GM23248 (cell line): ENCODE measurements at regions not wholly inside any gene's neighbourhood (a gene's known extent, or its start where the extent isn't known, plus 50 kb on each side); places are given as distances from the start of the nearest gene placed in this dataset.

Source experiments
- DNase-seq: peaks from one replicate; pipeline ENCODE4 v3.0.0-alpha.2; 2015
- H2AFZ ChIP-seq: fragments of 200-600 bp; sonication (generic); 2 replicates; pipeline ENCODE4 v1.6.1; 2016; ENCODE audit warnings: antibody characterized with exemption
- H3F3A ChIP-seq: fragments of 200-600 bp; sonication (generic); 2 replicates; pipeline ENCODE4 v1.6.1; 2016; ENCODE audit warnings: mild to moderate bottlenecking, antibody characterized with exemption, mixed run types; ENCODE audit not compliant: insufficient read depth
- H3K27ac ChIP-seq: fragments of 200-600 bp; sonication (generic); 2 replicates; pipeline ENCODE4 v1.5.1; 2016; ENCODE audit warnings: mild to moderate bottlenecking
- H3K27me3 ChIP-seq: fragments of 200-600 bp; sonication (generic); replicated peaks from 2 replicates; pipeline ENCODE4 v1.6.1; 2016; ENCODE audit warnings: mild to moderate bottlenecking; ENCODE audit not compliant: insufficient read depth
- H3K36me3 ChIP-seq: fragments of 200-600 bp; sonication (generic); 2 replicates; pipeline ENCODE4 v1.6.1; 2016; ENCODE audit warnings: low read depth, mild to moderate bottlenecking
- H3K4me1 ChIP-seq: fragments of 200-600 bp; sonication (generic); 2 replicates; pipeline ENCODE4 v1.6.1; 2016; ENCODE audit warnings: mild to moderate bottlenecking; ENCODE audit not compliant: insufficient read depth
- H3K4me2 ChIP-seq: fragments of 200-600 bp; sonication (generic); one replicate; pipeline ENCODE4 v1.6.1; 2016; ENCODE audit warnings: mild to moderate bottlenecking; ENCODE audit not compliant: unreplicated experiment
- H3K4me3 ChIP-seq: fragments of 200-600 bp; sonication (generic); 2 replicates; pipeline ENCODE4 v1.5.1; 2016; ENCODE audit warnings: mild to moderate bottlenecking
- H3K79me2 ChIP-seq: fragments of 200-600 bp; sonication (generic); 2 replicates; pipeline ENCODE4 v1.6.1; 2016; ENCODE audit warnings: mild to moderate bottlenecking; ENCODE audit not compliant: insufficient read depth
- H3K9ac ChIP-seq: fragments of 200-600 bp; sonication (generic); 2 replicates; pipeline ENCODE4 v1.6.1; 2016; ENCODE audit warnings: mild to moderate bottlenecking
- H3K9me2 ChIP-seq: fragments of 200-600 bp; sonication (generic); 2 replicates; pipeline ENCODE4 v1.6.1; 2016; ENCODE audit warnings: mixed run types, mild to moderate bottlenecking, moderate library complexity; ENCODE audit not compliant: insufficient read depth
- H3K9me3 ChIP-seq: fragments of 200-600 bp; sonication (generic); one replicate; pipeline ENCODE4 v1.6.1; 2017; ENCODE audit warnings: low read depth
- H4K20me1 ChIP-seq: fragments of 200-600 bp; sonication (generic); 2 replicates; pipeline ENCODE4 v1.6.0; 2016; ENCODE audit not compliant: insufficient read depth
- EZH2 ChIP-seq: fragments of 200-600 bp; sonication (generic); IDR thresholded peaks from 2 replicates; pipeline ENCODE4 v1.6.1; 2018; ENCODE audit warnings: antibody characterized with exemption, mild to moderate bottlenecking; ENCODE audit not compliant: insufficient read depth, poor library complexity, severe bottlenecking
- EZH2phosphoT487 ChIP-seq: fragments of 200-600 bp; sonication (generic); IDR thresholded peaks from 2 replicates; pipeline ENCODE4 v1.6.1; 2018; ENCODE audit warnings: antibody characterized with exemption, moderate library complexity, mild to moderate bottlenecking, low read depth; ENCODE audit not compliant: insufficient read depth
- WGBS, 2 experiments: methylation state at CpG; one replicate each; pipeline ENCODE4 v1.1.6; 2015 to 2017; ENCODE audit warnings: low lambda C conversion rate in 2 of 2, low coverage in 1 of 2; ENCODE audit errors: missing lambda C conversion rate in 2 of 2; 5-methylcytosine and 5-hydroxymethylcytosine counted together
- in situ Hi-C: fragments of 300-500 bp; cut with MboI; formaldehyde crosslinking; loops from 2 replicates; pipeline ENCODE4 v1.15.0; 2020

DNA sequence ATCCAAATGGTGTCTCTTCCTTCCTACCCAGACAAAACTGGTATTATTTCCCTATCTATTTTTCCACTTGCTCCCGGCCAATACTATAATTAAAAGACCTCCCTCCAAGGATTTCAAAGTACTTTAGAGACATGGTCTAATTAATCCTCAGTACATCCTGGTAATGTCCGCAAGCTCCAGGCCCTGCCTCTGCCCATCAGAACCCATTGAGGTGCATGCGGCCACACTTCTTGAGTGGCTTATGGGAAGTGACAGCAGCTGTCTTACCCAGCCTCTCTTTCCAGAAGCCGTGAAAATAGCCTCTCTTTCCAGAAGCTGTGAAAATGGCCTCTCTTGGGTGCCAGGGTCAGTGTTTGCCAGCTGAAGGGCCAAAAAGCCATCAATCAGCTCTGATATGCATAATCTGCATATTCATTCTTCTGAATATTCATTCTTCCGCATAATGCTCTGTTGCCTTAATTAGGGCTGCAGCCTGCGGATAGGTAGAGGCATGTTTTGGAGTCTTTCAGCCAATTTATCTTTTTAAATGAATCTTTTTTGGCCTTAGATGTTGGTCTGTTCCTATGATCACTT lies 148.4 kb upstream of the TMTC4 start:
- no peak overlapping the region for H3K9ac ChIP-seq
- H3K9me2 ChIP-seq: no peaks in the 10 kb centered on the region
- no peak overlapping the region for H3K4me3 ChIP-seq
- no peak for DNase-seq
- H3K27me3 ChIP-seq: no peaks in the 10 kb centered on the region
- H3K36me3 ChIP-seq: no peaks in the 10 kb centered on the region
- no peaks in the 10 kb centered on the region for H3K9me3 ChIP-seq
- in situ Hi-C loops: no loop called here
- no peak overlapping the region for H2AFZ ChIP-seq
- H3K4me2 ChIP-seq: no peak overlapping the region
- no peaks in the 10 kb centered on the region for H3F3A ChIP-seq
- no peak for TF ChIP-seq EZH2phosphoT487
- no peak for TF ChIP-seq EZH2
- no peak overlapping the region for H3K27ac ChIP-seq
- WGBS, 2 experiments: 80 to 82% methylated on average over 6 of the region's 6 CpGs
- no peaks in the 10 kb centered on the region for H3K4me1 ChIP-seq
- no peaks in the 10 kb centered on the region for H3K79me2 ChIP-seq
- no peaks in the 10 kb centered on the region for H4K20me1 ChIP-seq

DNA sequence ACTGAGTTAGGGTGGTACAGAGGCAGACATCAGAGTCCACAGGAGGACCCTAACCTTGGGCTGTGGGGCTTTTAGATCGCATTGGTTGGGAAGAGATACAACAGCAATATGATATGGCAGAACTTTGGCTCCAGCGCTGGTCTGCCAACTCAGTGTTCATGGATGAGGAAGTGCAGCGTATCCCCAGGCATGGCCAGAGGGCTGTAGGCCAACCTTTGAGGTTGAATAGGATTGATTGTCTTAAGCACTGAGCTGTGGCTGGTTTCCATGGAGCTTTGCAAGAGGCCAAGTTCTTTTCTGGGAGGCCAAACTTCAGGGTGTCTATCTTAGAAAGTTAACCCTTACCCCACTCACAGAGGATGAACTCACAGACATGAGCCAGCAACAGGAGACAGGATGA lies 144.1 kb upstream of the TMTC4 start:
- Histone ChIP-seq H3K4me1 (no peaks in the 10 kb centered on the region), H3K27ac (no peak overlapping the region), H3K27me3 (no peaks in the 10 kb centered on the region), H3F3A (no peaks in the 10 kb centered on the region), H3K36me3 (no peaks in the 10 kb centered on the region), H3K9me3 (no peaks in the 10 kb centered on the region), H3K79me2 (no peaks in the 10 kb centered on the region), H3K4me2 (no peak overlapping the region), H3K9ac (no peak overlapping the region), H4K20me1 (no peaks in the 10 kb centered on the region), H3K4me3 (no peak overlapping the region), H3K9me2 (no peaks in the 10 kb centered on the region), H2AFZ (no peak overlapping the region)
- no peak for DNase-seq
- TF ChIP-seq EZH2 (no peak), EZH2phosphoT487 (no peak)
- WGBS, 2 experiments: 63 to 68% methylated on average over 3 of the region's 3 CpGs
- in situ Hi-C loops: no loop called here

DNA sequence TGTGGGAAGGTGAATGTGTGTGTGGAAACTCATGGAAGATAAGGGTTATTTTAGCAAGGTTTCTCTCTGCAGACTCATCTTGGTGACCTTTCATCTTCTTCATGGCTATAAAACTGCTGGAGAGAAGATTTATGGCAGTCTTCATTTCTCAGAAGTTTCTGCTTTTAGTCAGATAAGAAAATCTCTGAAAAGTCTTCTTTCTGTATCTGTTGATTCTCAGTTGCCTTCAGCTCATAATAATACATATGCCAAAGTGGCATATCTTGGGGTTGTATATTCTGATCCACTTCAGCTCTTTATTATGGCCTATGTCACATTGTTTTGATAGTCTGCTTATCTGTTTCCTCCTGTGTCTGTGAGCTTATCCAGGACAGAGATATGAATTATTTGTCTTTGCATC lies 143.3 kb upstream of the TMTC4 start:
- Histone ChIP-seq H3K4me3 (no peak overlapping the region), H4K20me1 (no peaks in the 10 kb centered on the region), H3K79me2 (no peaks in the 10 kb centered on the region), H3K4me2 (no peak overlapping the region), H3K9ac (no peak overlapping the region), H3F3A (no peaks in the 10 kb centered on the region), H3K4me1 (no peaks in the 10 kb centered on the region), H3K27ac (no peak overlapping the region), H3K36me3 (no peaks in the 10 kb centered on the region), H3K9me3 (no peaks in the 10 kb centered on the region), H3K9me2 (no peaks in the 10 kb centered on the region), H2AFZ (no peak overlapping the region), H3K27me3 (no peaks in the 10 kb centered on the region)
- no peak for DNase-seq
- in situ Hi-C loops: no loop called here
- TF ChIP-seq EZH2 (no peak), EZH2phosphoT487 (no peak)

DNA sequence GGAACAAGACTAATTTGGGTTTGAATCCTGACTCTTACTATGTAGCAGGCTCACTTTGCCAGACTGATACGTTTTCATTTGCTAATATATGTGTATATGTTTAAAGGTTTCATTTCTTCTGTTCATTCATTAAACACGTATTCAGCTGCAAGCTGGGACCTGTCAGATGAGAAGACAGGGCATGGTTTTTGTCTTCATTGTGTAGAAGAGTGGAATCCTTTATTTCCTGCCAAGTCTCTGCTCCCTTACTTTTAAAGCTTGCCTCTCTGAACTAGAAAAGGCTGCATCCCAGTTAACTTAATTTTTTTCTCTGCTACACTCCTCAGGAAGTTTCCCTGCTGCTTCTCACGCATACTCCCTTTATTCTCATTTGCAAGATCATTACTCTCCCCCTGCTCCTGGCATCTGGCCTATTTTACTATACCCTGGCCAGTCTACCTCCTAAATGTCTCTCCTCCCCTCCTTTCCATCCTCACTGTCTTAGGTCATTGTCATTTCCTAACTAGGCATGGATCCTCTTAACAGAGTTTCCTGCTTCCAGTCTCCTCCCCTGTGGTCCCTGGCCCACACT lies 141.0 kb upstream of the TMTC4 start:
- Histone ChIP-seq H3K9me2 (no peaks in the 10 kb centered on the region), H3K27me3 (peaks cover 9% of the 10 kb centered on the region), H3K9ac (no peak overlapping the region), H3K79me2 (no peaks in the 10 kb centered on the region), H3K36me3 (no peaks in the 10 kb centered on the region), H3K4me1 (no peaks in the 10 kb centered on the region), H3K27ac (no peak overlapping the region), H3F3A (no peaks in the 10 kb centered on the region), H4K20me1 (no peaks in the 10 kb centered on the region), H3K4me2 (no peak overlapping the region), H3K9me3 (no peaks in the 10 kb centered on the region), H2AFZ (no peak overlapping the region), H3K4me3 (no peak overlapping the region)
- no peak for TF ChIP-seq EZH2phosphoT487
- TF ChIP-seq EZH2: no peak
- no peak for DNase-seq
- WGBS, 2 experiments: 29% methylated on average over 3 of the region's 3 CpGs
- in situ Hi-C loops: no loop called here
